Ovary (tissue), 3 donors: ENCODE measurements at regions not wholly inside any gene's neighbourhood (a gene's known extent, or its start where the extent isn't known, plus 50 kb on each side); places are given as distances from the start of the nearest gene placed in this dataset.

Experiments used
- EP300 ChIP-seq: sonication (generic); formaldehyde crosslinking; IDR thresholded peaks from one replicate; pipeline ENCODE4 v1.6.1; 2017; ENCODE audit warnings: antibody characterized with exemption
- POLR2A ChIP-seq: fragments of 450-650 bp; IDR thresholded peaks from one replicate; pipeline ENCODE4 v1.6.1; 2017; ENCODE audit warnings: antibody characterized with exemption, mild to moderate bottlenecking, moderate library complexity
- TF ChIP-seq, protein P1 (sequence below), 3 donors: fragments of 450-650 bp in 2 of 3; fragments of 200-600 bp in 1 of 3; IDR thresholded peaks; one replicate each; pipeline versions ENCODE4 v1.5.1 to v1.8.0; 2016 to 2022; ENCODE audit warnings: antibody characterized with exemption in 3 of 3, mild to moderate bottlenecking in 1 of 3
- donor health status: DM: no; HTN: no; CAD: no.

DNA sequence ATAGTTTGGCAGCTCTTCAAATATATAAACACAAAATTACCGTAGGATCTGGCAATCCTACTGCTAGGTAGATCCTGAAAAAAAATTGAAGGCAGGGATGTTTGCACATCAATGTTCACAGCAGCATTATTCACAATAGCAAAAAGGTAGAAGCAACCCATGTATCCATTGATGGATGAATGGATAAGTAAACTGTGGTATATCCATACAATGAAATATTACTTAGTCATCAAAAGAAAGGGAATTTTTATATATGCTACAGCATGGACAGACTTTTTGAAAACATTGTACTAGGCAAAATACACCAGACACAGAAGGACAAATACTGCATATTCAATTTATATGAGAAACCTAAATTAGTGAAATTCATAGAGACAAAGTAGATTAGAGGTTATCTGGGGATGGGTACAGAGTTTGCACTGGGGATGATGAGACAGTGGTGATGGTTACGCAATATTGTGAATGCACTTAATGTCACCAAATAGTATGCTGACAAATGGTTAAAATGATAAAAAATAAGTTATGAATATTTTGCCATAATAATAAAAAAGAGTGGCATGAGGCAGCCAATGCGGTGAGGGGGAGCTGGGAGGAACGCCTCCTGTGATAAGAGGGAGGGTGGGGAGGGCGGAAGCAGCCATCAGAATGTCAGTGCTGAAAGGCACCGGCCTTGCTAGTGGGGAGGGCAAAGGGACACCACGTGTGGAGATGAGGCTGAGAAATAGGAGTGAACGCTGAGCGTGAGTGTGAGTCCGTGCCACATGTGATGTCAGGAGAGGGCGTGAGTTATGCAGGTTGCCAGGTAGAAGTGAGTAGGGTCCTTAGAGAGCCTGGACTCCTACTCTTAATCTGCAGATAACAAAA, 386.1 kb upstream of the PODXL start:
- TF ChIP-seq EP300 (no peak), POLR2A (no peak)
- TF ChIP-seq, protein P1, sequence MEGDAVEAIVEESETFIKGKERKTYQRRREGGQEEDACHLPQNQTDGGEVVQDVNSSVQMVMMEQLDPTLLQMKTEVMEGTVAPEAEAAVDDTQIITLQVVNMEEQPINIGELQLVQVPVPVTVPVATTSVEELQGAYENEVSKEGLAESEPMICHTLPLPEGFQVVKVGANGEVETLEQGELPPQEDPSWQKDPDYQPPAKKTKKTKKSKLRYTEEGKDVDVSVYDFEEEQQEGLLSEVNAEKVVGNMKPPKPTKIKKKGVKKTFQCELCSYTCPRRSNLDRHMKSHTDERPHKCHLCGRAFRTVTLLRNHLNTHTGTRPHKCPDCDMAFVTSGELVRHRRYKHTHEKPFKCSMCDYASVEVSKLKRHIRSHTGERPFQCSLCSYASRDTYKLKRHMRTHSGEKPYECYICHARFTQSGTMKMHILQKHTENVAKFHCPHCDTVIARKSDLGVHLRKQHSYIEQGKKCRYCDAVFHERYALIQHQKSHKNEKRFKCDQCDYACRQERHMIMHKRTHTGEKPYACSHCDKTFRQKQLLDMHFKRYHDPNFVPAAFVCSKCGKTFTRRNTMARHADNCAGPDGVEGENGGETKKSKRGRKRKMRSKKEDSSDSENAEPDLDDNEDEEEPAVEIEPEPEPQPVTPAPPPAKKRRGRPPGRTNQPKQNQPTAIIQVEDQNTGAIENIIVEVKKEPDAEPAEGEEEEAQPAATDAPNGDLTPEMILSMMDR (IDR thresholded peaks at IDR 0.05) = no peak
